WTC11 (cell line): ENCODE measurements at regions not wholly inside any gene's neighbourhood (a gene's known extent, or its start where the extent isn't known, plus 50 kb on each side); places are given as distances from the start of the nearest gene placed in this dataset.

Experiments
- TCF7 ChIP-seq: sonication (generic); formaldehyde crosslinking; IDR thresholded peaks from 2 replicates; pipeline ENCODE4 v1.8.0; 2022; ENCODE audit warnings: mild to moderate bottlenecking, low read depth, missing genetic modification reagents, moderate library complexity
- ZNF138 ChIP-seq: sonication (generic); formaldehyde crosslinking; conservative IDR thresholded peaks from 2 replicates; pipeline ENCODE4 v1.8.1; 2022; ENCODE audit warnings: mild to moderate bottlenecking, moderate library complexity, missing genetic modification reagents
- TF ChIP-seq, protein P1 (sequence below): sonication (generic); formaldehyde crosslinking; IDR thresholded peaks from 2 replicates; pipeline ENCODE4 v1.8.0; 2023; ENCODE audit warnings: mild to moderate bottlenecking, missing genetic modification reagents
- TF ChIP-seq, protein P2 (sequence below): fragments of 250-450 bp; sonication (Bioruptor Pico); IDR thresholded peaks from 2 replicates; pipeline ENCODE4 v1.9.0; 2021; ENCODE audit warnings: mild to moderate bottlenecking, borderline replicate concordance

DNA sequence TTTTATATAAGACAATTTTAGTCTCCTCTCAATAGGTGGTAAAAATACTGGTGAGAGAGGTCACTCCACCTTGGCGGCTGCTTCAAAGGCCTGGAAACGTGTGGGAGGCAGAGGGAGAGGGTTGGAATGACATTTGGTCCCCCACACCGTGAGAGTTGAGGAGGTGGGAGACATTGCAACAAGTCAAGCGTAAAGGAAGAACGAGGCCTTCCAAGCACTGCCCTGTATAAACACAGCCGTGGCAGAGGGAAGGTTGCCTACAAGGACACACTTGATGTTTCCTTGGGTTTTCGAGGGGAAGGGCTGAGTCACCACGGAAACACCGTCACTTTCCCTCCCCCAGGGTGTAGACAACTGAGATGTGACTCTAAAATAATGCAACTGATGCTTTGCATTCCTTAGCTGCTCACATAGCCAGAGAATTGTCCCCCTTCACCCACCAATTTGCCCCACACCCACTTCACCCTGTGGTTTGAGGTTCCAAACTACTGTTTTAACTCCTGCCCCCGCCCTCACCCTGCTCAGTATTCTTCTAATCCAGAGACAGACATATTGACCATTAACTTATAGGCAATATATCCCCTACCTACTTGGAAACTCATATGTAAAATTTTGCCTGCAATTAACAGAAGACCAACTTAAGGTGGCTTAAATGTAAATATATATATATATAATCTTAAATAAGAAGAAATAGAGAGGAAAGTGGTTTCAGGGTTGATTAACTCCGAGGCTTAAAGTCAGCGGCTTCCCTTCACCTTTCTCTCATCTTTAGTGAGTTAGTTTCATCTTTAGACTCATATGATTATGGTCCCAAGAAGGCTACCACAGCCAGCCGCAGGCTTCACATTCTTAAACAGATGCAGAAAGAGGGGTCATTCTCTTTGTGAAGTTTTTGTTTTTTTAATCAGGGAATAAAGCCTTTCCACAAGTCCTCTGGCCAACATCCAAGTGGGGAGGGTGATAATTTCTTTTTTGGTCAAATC, 54.1 kb upstream of the BDNF start (continued):
- TF ChIP-seq, protein P1, sequence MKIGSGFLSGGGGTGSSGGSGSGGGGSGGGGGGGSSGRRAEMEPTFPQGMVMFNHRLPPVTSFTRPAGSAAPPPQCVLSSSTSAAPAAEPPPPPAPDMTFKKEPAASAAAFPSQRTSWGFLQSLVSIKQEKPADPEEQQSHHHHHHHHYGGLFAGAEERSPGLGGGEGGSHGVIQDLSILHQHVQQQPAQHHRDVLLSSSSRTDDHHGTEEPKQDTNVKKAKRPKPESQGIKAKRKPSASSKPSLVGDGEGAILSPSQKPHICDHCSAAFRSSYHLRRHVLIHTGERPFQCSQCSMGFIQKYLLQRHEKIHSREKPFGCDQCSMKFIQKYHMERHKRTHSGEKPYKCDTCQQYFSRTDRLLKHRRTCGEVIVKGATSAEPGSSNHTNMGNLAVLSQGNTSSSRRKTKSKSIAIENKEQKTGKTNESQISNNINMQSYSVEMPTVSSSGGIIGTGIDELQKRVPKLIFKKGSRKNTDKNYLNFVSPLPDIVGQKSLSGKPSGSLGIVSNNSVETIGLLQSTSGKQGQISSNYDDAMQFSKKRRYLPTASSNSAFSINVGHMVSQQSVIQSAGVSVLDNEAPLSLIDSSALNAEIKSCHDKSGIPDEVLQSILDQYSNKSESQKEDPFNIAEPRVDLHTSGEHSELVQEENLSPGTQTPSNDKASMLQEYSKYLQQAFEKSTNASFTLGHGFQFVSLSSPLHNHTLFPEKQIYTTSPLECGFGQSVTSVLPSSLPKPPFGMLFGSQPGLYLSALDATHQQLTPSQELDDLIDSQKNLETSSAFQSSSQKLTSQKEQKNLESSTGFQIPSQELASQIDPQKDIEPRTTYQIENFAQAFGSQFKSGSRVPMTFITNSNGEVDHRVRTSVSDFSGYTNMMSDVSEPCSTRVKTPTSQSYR (CRISPR knock-in tag): no peak
- TF ChIP-seq, protein P2, sequence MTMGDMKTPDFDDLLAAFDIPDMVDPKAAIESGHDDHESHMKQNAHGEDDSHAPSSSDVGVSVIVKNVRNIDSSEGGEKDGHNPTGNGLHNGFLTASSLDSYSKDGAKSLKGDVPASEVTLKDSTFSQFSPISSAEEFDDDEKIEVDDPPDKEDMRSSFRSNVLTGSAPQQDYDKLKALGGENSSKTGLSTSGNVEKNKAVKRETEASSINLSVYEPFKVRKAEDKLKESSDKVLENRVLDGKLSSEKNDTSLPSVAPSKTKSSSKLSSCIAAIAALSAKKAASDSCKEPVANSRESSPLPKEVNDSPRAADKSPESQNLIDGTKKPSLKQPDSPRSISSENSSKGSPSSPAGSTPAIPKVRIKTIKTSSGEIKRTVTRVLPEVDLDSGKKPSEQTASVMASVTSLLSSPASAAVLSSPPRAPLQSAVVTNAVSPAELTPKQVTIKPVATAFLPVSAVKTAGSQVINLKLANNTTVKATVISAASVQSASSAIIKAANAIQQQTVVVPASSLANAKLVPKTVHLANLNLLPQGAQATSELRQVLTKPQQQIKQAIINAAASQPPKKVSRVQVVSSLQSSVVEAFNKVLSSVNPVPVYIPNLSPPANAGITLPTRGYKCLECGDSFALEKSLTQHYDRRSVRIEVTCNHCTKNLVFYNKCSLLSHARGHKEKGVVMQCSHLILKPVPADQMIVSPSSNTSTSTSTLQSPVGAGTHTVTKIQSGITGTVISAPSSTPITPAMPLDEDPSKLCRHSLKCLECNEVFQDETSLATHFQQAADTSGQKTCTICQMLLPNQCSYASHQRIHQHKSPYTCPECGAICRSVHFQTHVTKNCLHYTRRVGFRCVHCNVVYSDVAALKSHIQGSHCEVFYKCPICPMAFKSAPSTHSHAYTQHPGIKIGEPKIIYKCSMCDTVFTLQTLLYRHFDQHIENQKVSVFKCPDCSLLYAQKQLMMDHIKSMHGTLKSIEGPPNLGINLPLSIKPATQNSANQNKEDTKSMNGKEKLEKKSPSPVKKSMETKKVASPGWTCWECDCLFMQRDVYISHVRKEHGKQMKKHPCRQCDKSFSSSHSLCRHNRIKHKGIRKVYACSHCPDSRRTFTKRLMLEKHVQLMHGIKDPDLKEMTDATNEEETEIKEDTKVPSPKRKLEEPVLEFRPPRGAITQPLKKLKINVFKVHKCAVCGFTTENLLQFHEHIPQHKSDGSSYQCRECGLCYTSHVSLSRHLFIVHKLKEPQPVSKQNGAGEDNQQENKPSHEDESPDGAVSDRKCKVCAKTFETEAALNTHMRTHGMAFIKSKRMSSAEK (CRISPR knock-in tag): no peak
- TF ChIP-seq TCF7 (no peak), ZNF138 (CRISPR knock-in tag) (no peak)
- TF ChIP-seq, all 79 proteins: peak for 0
